SK-N-SH treated with all-trans-retinoic acid at 6 μM for 48 hours (cell line): ENCODE measurements at regions not wholly inside any gene's neighbourhood (a gene's known extent, or its start where the extent isn't known, plus 50 kb on each side); places are given as distances from the start of the nearest gene placed in this dataset.

ENCODE experiments used
- ATAC-seq: fragments of 200-7000 bp; cut with Tn5 transposase; 3 replicates; pipeline ENCODE4 v1.9.1; 2020; ENCODE audit warnings: mild to moderate bottlenecking, moderate library complexity
- ARNTL ChIP-seq: fragments of 450-650 bp; formaldehyde crosslinking; IDR thresholded peaks from 2 replicates; pipeline ENCODE4 v1.5.0; 2020; ENCODE audit warnings: low read depth, mild to moderate bottlenecking, moderate library complexity, borderline replicate concordance
- BACH2 ChIP-seq: fragments of 250-450 bp; sonication (Bioruptor Pico); IDR thresholded peaks from 2 replicates; pipeline ENCODE4 v1.9.0; 2021; ENCODE audit warnings: mild to moderate bottlenecking, borderline replicate concordance
- CREB5 ChIP-seq: fragments of 250-450 bp; sonication (Bioruptor Pico); IDR thresholded peaks from 2 replicates; pipeline ENCODE4 v1.5.1; 2020; ENCODE audit warnings: low read depth, mild to moderate bottlenecking, moderate library complexity
- CSDC2 ChIP-seq: fragments of 250-450 bp; sonication (Bioruptor Pico); IDR thresholded peaks from 2 replicates; pipeline ENCODE4 v1.5.0; 2020; ENCODE audit warnings: mild to moderate bottlenecking, moderate library complexity
- CSRNP3 ChIP-seq: fragments of 250-450 bp; sonication (Bioruptor Pico); IDR thresholded peaks from 2 replicates; pipeline ENCODE4 v1.5.1; 2021; ENCODE audit warnings: mild to moderate bottlenecking, moderate library complexity
- ESRRG ChIP-seq: fragments of 250-450 bp; sonication (Bioruptor Pico); IDR thresholded peaks from 2 replicates; pipeline ENCODE4 v1.6.1; 2021; ENCODE audit warnings: mild to moderate bottlenecking
- GLIS3 ChIP-seq: fragments of 250-450 bp; sonication (Bioruptor Pico); IDR thresholded peaks from 2 replicates; pipeline ENCODE4 v1.5.0; 2020; ENCODE audit warnings: mild to moderate bottlenecking, moderate library complexity
- ISL1 ChIP-seq: fragments of 250-450 bp; sonication (Bioruptor Pico); IDR thresholded peaks from 2 replicates; pipeline ENCODE4 v2.1.2; 2022; ENCODE audit warnings: mild to moderate bottlenecking, moderate library complexity
- OSR1 ChIP-seq: fragments of 250-450 bp; sonication (Bioruptor Pico); IDR thresholded peaks from 2 replicates; pipeline ENCODE4 v1.8.0; 2022; ENCODE audit warnings: moderate library complexity, mild to moderate bottlenecking, inconsistent platforms
- PATZ1 ChIP-seq: fragments of 250-450 bp; sonication (Bioruptor Pico); IDR thresholded peaks from 2 replicates; pipeline ENCODE4 v1.8.0; 2020; ENCODE audit warnings: mild to moderate bottlenecking, moderate library complexity, borderline replicate concordance
- POU6F1 ChIP-seq: fragments of 250-450 bp; sonication (Bioruptor Pico); IDR thresholded peaks from 2 replicates; pipeline ENCODE4 v1.8.0; 2021; ENCODE audit warnings: low read depth, mild to moderate bottlenecking, moderate library complexity, borderline replicate concordance
- PPARA ChIP-seq: fragments of 250-450 bp; sonication (Bioruptor Pico); IDR thresholded peaks from 2 replicates; pipeline ENCODE4 v1.5.0; 2020; ENCODE audit warnings: mild to moderate bottlenecking, borderline replicate concordance
- SNAI2 ChIP-seq: fragments of 250-450 bp; sonication (Bioruptor Pico); IDR thresholded peaks from 2 replicates; pipeline ENCODE4 v1.5.0; 2020; ENCODE audit warnings: mild to moderate bottlenecking, moderate library complexity
- TCF4 ChIP-seq: fragments of 250-450 bp; sonication (Bioruptor Pico); IDR thresholded peaks from 2 replicates; pipeline ENCODE4 v1.8.0; 2021; ENCODE audit warnings: mild to moderate bottlenecking, moderate library complexity, borderline replicate concordance
- TOX ChIP-seq: fragments of 250-450 bp; sonication (Bioruptor Pico); IDR thresholded peaks from 2 replicates; pipeline ENCODE4 v1.8.0; 2021; ENCODE audit warnings: mild to moderate bottlenecking, moderate library complexity, borderline replicate concordance
- TSHZ2 ChIP-seq: fragments of 250-450 bp; sonication (Bioruptor Pico); IDR thresholded peaks from 2 replicates; pipeline ENCODE4 v1.5.0; 2020; ENCODE audit warnings: mild to moderate bottlenecking, moderate library complexity
- ZC3H10 ChIP-seq: fragments of 250-450 bp; sonication (Bioruptor Pico); IDR thresholded peaks from 2 replicates; pipeline ENCODE4 v1.5.1; 2021; ENCODE audit warnings: mild to moderate bottlenecking, moderate library complexity
- ZFP3 ChIP-seq: fragments of 250-450 bp; sonication (Bioruptor Pico); IDR thresholded peaks from 2 replicates; pipeline ENCODE4 v1.5.0; 2020; ENCODE audit warnings: mild to moderate bottlenecking, moderate library complexity
- ZFP30 ChIP-seq: fragments of 450-650 bp; formaldehyde crosslinking; IDR thresholded peaks from 2 replicates; pipeline ENCODE4 v1.5.0; 2022; ENCODE audit warnings: mild to moderate bottlenecking, moderate library complexity
- ZNF70 ChIP-seq: fragments of 450-650 bp; formaldehyde crosslinking; IDR thresholded peaks from 2 replicates; pipeline ENCODE4 v1.5.0; 2020; ENCODE audit warnings: mild to moderate bottlenecking, moderate library complexity
- ZNF8 ChIP-seq: fragments of 450-650 bp; formaldehyde crosslinking; IDR thresholded peaks from 2 replicates; pipeline ENCODE4 v1.5.0; 2020; ENCODE audit warnings: mild to moderate bottlenecking, moderate library complexity

- ATAC-seq, result no peak
- TF ChIP-seq SNAI2 (CRISPR knock-in tag), result no peak
- no peak for TF ChIP-seq TCF4 (CRISPR knock-in tag)
- no peak for TF ChIP-seq ZC3H10 (CRISPR knock-in tag)
- no peak for TF ChIP-seq CSRNP3 (CRISPR knock-in tag)
- no peak for TF ChIP-seq PPARA
- no peak for TF ChIP-seq POU6F1 (CRISPR knock-in tag)
- no peak for TF ChIP-seq CSDC2 (CRISPR knock-in tag)
- no peak for TF ChIP-seq ZFP30 (CRISPR knock-in tag)
- no peak for TF ChIP-seq CREB5
- no peak for TF ChIP-seq PATZ1 (CRISPR knock-in tag)
- TF ChIP-seq ISL1 (CRISPR knock-in tag), result no peak
- no peak for TF ChIP-seq ZFP3
- TF ChIP-seq BACH2 (CRISPR knock-in tag), result no peak
- TF ChIP-seq TSHZ2 (CRISPR knock-in tag), result no peak
- no peak for TF ChIP-seq ZNF70 (CRISPR knock-in tag)
- TF ChIP-seq GLIS3 (CRISPR knock-in tag), result no peak
- no peak for TF ChIP-seq OSR1 (CRISPR knock-in tag)
- no peak for TF ChIP-seq ARNTL (CRISPR knock-in tag)
- no peak for TF ChIP-seq TOX (CRISPR knock-in tag)
These were observed 153.9 kb upstream of the BMPER start for GRCh38 chr7:33751443-33751842.

GRCh38 chr7:33753881-33754525, 151.3 kb upstream of the BMPER start:
- TF ChIP-seq ZC3H10 (CRISPR knock-in tag) (no peak), ISL1 (CRISPR knock-in tag) (no peak), SNAI2 (CRISPR knock-in tag) (no peak), CSRNP3 (CRISPR knock-in tag) (no peak), ZNF8 (no peak), ZFP30 (CRISPR knock-in tag) (no peak), PATZ1 (CRISPR knock-in tag) (no peak), CSDC2 (CRISPR knock-in tag) (no peak), BACH2 (CRISPR knock-in tag) (no peak), ESRRG (CRISPR knock-in tag) (no peak), TOX (CRISPR knock-in tag) (no peak), ZNF70 (CRISPR knock-in tag) (no peak), OSR1 (CRISPR knock-in tag) (no peak), ZFP3 (no peak), PPARA (no peak), GLIS3 (CRISPR knock-in tag) (no peak), CREB5 (no peak)
- no peak for ATAC-seq
